Activated naive CD4-positive, alpha-beta T cell treated with Interleukin-2 at 50 U/mL for 16 hours (primary cell): ENCODE measurements at regions not wholly inside any gene's neighbourhood (a gene's known extent, or its start where the extent isn't known, plus 50 kb on each side); places are given as distances from the start of the nearest gene placed in this dataset.

Experiments used
- DNase-seq: peaks from one replicate; pipeline ENCODE4 v3.0.0-alpha.2; 2020

GRCh38 chr20:56805313-56805712 lies 176.2 kb downstream of the TFAP2C start:
- DNase-seq, result no peak

DNA sequence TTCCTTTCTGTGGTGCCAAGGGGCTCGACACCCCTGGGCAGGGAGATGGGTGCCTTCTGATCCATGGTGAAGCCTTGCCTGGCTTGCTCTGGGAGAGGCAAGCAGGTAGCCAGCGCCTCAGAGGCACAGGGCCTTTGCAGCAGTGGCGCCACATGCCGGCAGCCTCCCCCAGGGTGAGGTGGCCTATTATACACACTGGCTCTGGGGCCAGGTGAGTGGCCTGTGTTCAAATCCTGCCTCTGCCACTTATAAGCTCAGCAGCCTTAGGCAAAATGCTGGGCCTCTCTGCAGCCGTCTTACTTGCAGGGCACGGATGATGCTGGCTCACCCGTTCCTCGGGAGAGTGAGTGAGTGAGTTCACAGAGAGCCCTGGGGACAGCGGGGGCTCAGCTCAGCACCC lies 176.9 kb downstream of the TFAP2C start:
- DNase-seq, result no peak

DNA sequence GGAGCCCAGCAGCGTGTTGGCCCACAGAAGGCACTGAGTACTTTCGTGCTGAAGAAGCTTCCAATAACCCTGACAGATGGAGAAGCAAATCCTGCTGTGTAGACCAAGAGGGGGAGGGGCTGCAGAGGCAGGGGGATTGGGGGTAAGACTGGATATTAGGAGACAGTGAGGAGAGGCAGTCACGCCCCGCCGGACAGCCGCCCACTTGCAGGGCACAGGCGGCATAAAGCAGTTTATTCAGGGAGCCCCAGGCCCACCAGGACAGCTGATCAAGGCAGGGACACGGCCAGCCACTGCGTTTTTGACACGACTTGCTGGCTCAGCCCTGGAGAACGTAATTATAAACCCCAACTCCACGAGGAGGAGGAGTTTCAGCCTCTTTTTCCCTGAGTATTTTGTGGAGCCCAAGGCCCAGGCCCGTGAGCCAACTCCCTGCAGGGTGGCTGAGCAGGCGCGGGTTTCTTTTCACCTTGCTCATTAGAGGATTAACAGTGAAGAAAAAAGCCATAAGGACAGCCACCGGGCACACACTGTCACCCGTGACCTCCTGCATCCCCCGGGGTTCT lies 177.9 kb downstream of the TFAP2C start:
- DNase-seq, result no peak

GRCh38 chr20:56808117-56808725 lies 179.1 kb downstream of the TFAP2C start:
- no peak for DNase-seq

DNA sequence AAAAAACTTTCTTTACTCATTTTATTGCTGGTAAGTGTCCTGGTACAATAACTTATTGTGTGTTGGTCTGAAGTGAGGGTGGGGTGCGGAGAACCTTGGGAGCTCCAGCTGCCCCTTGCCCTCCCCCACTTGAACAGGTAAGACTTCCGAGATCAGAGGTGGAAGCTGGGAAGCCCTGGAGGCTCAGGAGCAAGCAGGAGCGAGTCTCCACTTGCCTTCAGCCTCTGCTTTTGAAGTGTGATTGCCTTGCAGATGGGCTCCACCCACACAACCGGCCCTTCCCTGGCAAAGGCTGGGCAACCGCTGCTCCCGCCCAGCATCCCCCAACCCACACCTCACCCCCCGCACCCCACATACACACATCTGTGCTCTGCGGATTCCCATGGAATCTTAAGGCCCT lies 179.6 kb downstream of the TFAP2C start:
- DNase-seq, result no peak

- DNase-seq, result no peak
These were observed 180.6 kb downstream of the TFAP2C start for GRCh38 chr20:56809668-56810067.

DNA sequence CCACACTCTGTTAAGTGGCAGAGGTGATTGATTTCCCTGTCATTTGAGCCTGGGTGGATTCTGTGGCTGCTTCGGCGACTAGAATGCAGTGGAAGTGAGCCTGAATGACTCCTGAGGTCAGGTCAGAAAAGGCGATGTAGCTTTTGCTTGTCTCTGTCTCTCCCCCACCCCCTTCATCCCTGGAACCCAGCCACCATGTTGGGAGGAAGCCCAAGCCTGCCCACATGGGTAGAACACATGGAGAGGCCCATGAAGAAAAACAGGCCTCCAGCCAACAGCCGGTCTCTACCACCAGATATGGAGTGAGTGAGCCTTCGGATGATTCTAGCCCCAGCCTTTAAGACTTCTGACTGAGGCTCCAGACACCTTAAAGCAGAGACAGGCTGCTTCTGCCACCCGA lies 181.0 kb downstream of the TFAP2C start:
- DNase-seq, result no peak

DNA sequence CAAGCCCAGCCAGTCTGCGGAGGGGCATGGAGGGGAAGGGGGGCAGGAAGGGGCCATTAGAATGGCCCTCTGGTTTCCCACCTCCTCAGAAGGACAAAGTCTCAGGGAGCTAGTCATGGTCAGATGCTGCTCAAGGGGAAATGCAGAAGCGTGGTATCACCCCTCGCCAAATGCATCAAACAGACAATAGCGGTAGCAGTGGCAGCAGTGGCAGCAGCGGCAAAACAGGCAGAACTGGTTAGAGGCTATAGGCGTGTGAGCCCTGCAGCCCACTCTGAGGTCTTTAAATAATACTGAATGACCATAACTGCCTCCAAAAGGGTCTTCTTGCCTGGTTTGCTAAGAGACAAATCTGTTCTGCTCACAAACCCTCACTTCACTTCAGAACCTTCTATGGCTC lies 186.7 kb downstream of the TFAP2C start:
- no peak for DNase-seq

- DNase-seq, result no peak
These were observed 187.2 kb downstream of the TFAP2C start for GRCh38 chr20:56816349-56816748.

GRCh38 chr20:56817780-56818675 lies 188.9 kb downstream of the TFAP2C start:
- no peak for DNase-seq

GRCh38 chr20:56820984-56821383 lies 191.9 kb downstream of the TFAP2C start:
- no peak for DNase-seq

- DNase-seq, result no peak
These were observed 197.2 kb downstream of the TFAP2C start for GRCh38 chr20:56826306-56826704.

- no peak for DNase-seq
These were observed 197.9 kb downstream of the TFAP2C start for GRCh38 chr20:56826705-56827665.

- DNase-seq, result no peak
These were observed 198.7 kb downstream of the TFAP2C start for GRCh38 chr20:56827763-56828162.

DNA sequence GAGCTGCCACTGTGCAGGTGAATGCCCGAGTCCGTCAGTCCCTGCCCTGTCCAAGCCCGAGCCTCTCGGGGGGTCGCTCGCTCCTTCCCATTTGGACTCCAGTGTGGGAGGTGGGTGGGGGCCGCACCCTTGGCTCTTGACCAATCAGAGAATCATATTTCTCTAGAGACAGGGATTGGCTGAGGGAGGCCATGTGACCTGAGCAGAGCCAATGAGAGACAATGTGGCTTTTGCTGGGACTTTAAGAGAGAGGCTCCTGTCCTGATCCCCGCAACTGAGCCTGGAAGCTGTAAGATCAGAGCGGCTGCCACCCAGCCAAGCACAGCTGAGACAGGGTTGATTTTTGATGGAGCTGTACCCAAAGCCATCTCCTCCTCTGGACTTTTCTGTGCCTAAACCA lies 199.3 kb downstream of the TFAP2C start:
- no peak for DNase-seq

DNA sequence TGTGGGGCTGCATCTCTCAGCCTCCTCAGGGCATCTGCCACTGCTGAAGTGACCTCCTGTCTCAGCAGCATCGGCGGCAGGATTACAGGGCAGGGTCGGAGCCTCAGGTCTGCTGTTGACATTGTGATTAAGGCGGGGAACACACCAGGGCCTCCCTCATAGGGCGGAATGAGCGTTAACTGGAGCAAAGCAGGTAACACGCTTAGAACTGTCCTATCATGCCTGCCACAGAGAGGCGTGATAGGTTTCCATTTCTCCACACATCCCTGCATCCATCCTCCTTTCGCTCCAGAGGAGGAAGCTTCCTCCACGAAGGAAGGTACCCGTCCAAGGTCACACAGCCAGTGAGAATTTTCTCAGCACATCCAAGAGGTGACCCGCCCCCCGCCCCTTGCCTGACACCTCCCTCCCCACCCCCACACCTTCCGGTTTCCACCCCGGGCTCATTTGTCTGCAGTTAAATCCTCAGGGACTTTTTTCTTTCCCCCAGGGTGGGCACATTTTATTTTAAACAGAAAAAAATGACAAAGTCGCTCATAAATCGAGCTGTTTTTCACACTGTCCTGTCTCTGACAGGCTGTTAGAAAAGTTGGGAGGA lies 200.8 kb downstream of the TFAP2C start:
- no peak for DNase-seq

GRCh38 chr20:56831795-56832194 lies 202.7 kb downstream of the TFAP2C start:
- DNase-seq, result no peak

DNA sequence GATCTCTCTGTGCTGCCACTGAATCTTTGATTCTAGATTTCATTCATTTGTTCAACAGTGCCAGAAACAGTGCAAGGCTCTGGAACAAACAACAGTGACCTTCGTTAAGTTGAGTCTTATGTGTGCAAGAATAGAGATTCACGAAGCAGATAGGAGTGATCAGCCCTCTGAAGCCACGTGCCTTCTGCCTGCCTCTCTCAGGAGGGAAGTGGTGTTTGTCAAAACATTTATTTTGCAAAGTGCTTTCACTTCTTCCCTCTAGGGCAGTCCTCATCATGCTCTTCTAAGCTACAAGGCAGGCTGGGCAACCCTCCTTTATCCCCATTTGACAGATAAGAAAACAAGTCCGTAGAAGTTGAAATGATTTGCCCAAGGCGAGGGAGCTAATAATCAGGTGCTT lies 204.3 kb downstream of the TFAP2C start:
- DNase-seq, result no peak

GRCh38 chr20:56835829-56836550 lies 206.9 kb downstream of the TFAP2C start:
- DNase-seq, result no peak

DNA sequence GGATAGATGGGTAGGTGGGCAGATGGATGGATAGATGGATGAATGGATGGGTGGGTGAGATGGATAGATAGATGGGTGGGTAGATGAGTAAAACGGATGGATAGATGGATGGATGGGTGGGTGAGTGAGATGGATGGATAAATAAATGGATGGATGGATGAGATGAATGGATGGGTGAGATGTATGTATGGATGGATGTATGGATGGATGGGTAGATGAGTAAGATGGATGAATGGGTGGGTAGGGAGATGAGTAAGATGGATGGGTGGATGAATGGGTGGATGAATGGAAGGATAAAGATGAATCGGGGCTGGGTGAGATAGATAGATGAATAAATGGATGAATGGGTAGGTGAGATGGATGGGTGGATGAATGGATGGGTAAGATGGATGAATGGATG lies 210.1 kb downstream of the TFAP2C start:
- DNase-seq, result no peak

DNA sequence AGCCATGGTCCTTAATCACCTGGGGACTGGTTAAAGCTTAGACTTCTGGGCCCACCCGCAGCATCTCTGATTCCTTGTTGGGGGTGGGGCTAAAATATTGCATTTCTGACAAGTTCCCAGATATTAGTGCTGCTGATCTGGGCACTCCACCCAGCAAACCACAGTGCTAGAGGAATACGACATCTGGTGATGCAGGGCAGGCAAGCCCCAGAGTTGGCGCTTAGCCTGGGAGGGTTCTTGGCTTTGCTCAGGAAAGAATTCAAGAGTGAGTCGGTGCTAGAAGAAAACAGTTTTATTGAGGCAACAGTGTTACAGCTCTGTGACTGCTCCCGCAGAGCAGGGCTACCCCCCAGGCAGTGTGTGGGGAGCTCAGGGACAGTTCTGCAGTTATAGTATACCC lies 210.7 kb downstream of the TFAP2C start:
- no peak for DNase-seq

DNA sequence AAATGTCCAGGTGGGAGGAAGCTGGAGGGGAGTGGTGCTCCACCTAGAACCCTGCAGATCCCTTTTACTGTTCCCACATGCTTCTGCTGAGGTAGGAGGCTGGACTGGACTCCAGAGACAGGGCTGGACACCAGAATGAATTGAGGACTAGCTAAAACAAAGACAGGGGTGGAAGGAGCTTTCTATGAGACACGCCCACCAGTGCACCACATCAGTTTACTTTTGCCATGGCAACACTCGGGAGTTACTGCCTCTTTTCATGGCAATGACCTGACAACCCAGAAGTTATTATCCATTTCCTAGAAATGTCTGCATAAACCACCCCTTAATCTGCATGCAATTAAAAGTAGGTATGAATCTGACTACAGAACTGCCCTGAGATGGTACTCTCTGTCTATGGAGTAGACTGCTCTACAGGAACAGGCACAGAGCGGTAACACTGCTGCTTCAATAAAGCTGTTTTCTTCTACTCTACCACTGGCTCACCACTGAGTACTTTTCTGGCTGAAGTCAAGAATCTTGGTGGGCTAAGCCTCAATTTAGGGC lies 211.7 kb downstream of the TFAP2C start:
- no peak for DNase-seq
